IMR-90 (cell line): ENCODE measurements at regions not wholly inside any gene's neighbourhood (a gene's known extent, or its start where the extent isn't known, plus 50 kb on each side); places are given as distances from the start of the nearest gene placed in this dataset.

Source experiments
- ATAC-seq: fragments of 200-7000 bp; cut with Tn5 transposase; 2 replicates; pipeline ENCODE4 v1.9.1; 2020; ENCODE audit warnings: low read depth, mild to moderate bottlenecking, moderate library complexity
- BruUV-seq: library from RNA; stranded (reverse); fragments of 400-500 nt; replicated peaks from 2 replicates; lab custom pipeline; 2021; lab: Mats Ljungman, UMichigan
- CTCF ChIA-PET: fragments of 300-600 bp; formaldehyde crosslinking; extraction: SDS; loops from one replicate; lab custom pipeline; 2021; ENCODE audit warnings: antibody characterized with exemption; lab: Yijun Ruan, JAX
- POLR2A ChIA-PET: fragments of 300-600 bp; sonication (Branson Sonifier 250); formaldehyde crosslinking; loops from one replicate; lab custom pipeline; 2022; ENCODE audit warnings: antibody characterized with exemption; ENCODE audit not compliant: unreplicated experiment; lab: Charles Lee
- DNase-seq: peaks from one replicate; pipeline ENCODE4 v3.0.0; 2013
- H2AFZ ChIP-seq: replicated peaks from 2 replicates; pipeline ENCODE3; 2013; ENCODE audit warnings: low read length, mild to moderate bottlenecking; ENCODE audit not compliant: poor library complexity
- H2AK5ac ChIP-seq: 2 replicates; pipeline ENCODE4 v1.6.1; 2013; ENCODE audit warnings: low read depth, low read length, inconsistent platforms
- H2AK9ac ChIP-seq: replicated peaks from 2 replicates; pipeline ENCODE3; 2013; ENCODE audit warnings: mild to moderate bottlenecking, low read depth, low read length, moderate library complexity; ENCODE audit not compliant: poor library complexity
- H2BK120ac ChIP-seq: 2 replicates; pipeline ENCODE4 v1.6.1; 2013; ENCODE audit warnings: low read depth, low read length, inconsistent platforms
- H2BK15ac ChIP-seq: 3 replicates; pipeline ENCODE4 v1.6.1; 2013; ENCODE audit warnings: low read depth, low read length, inconsistent platforms
- H2BK20ac ChIP-seq: 2 replicates; pipeline ENCODE4 v1.6.1; 2013; ENCODE audit warnings: low read depth, mild to moderate bottlenecking, inconsistent platforms, low read length, moderate library complexity
- H2BK5ac ChIP-seq: 2 replicates; pipeline ENCODE4 v1.6.1; 2013; ENCODE audit warnings: mild to moderate bottlenecking, low read depth, low read length, inconsistent platforms; ENCODE audit not compliant: poor library complexity, severe bottlenecking
- H3K14ac ChIP-seq: replicated peaks from 2 replicates; pipeline ENCODE4 v1.6.1; 2013; ENCODE audit warnings: low read depth, low read length, inconsistent platforms
- H3K18ac ChIP-seq: 2 replicates; pipeline ENCODE4 v1.6.1; 2013; ENCODE audit warnings: low read depth, low read length, control low read depth
- H3K23ac ChIP-seq: 2 replicates; pipeline ENCODE4 v1.6.1; 2013; ENCODE audit warnings: low read depth, low read length, inconsistent platforms
- H3K27ac ChIP-seq: 2 replicates; pipeline ENCODE4 v1.5.1; 2013; ENCODE audit warnings: mild to moderate bottlenecking, control low read depth, low read length; ENCODE audit not compliant: insufficient read depth
- H3K27me3 ChIP-seq: 2 replicates; pipeline ENCODE4 v1.6.1; 2013; ENCODE audit warnings: low read length; ENCODE audit not compliant: control insufficient read depth, insufficient read depth
- H3K36me3 ChIP-seq: 2 replicates; pipeline ENCODE4 v1.6.1; 2013; ENCODE audit warnings: low read length, mixed read lengths; ENCODE audit not compliant: control insufficient read depth, insufficient read depth
- H3K4ac ChIP-seq: 2 replicates; pipeline ENCODE4 v1.6.1; 2013; ENCODE audit warnings: low read depth, low read length, inconsistent platforms
- H3K4me1 ChIP-seq: 2 replicates; pipeline ENCODE4 v1.6.1; 2013; ENCODE audit warnings: low read length, mixed read lengths; ENCODE audit not compliant: control insufficient read depth, insufficient read depth
- H3K4me2 ChIP-seq: 2 replicates; pipeline ENCODE4 v1.6.1; 2013; ENCODE audit warnings: low read depth, mild to moderate bottlenecking, control low read depth, low read length, moderate library complexity
- H3K4me3 ChIP-seq: 2 replicates; pipeline ENCODE4 v1.5.1; 2013; ENCODE audit warnings: low read depth, mild to moderate bottlenecking, control low read depth, low read length, moderate library complexity; ENCODE audit not compliant: insufficient read depth
- H3K56ac ChIP-seq: 2 replicates; pipeline ENCODE4 v1.6.1; 2013; ENCODE audit warnings: low read length, inconsistent platforms; ENCODE audit not compliant: insufficient read depth; ENCODE audit errors: extremely low read depth
- H3K79me1 ChIP-seq, 2 experiments: 2 replicates each; pipeline ENCODE4 v1.6.1; 2013; ENCODE audit warnings: low read length in 2 of 2, inconsistent platforms in 1 of 2, low read depth in 1 of 2
- H3K9ac ChIP-seq: 2 replicates; pipeline ENCODE4 v1.6.1; 2013; ENCODE audit warnings: low read depth, low read length, control low read depth
- H3K9me1 ChIP-seq: 2 replicates; pipeline ENCODE4 v1.6.1; 2013; ENCODE audit warnings: low read length, inconsistent platforms; ENCODE audit not compliant: insufficient read depth
- H3K9me3 ChIP-seq: 2 replicates; pipeline ENCODE4 v1.6.1; 2013; ENCODE audit warnings: low read length; ENCODE audit not compliant: control insufficient read depth, insufficient read depth
- H4K20me1 ChIP-seq: 2 replicates; pipeline ENCODE4 v1.6.1; 2013; ENCODE audit warnings: low read length, inconsistent platforms; ENCODE audit not compliant: insufficient read depth
- H4K5ac ChIP-seq: 2 replicates; pipeline ENCODE4 v1.6.1; 2013; ENCODE audit warnings: mild to moderate bottlenecking, low read depth, low read length, control low read depth
- H4K8ac ChIP-seq, 2 experiments: 2 replicates each; pipeline ENCODE4 v1.6.1; 2013; ENCODE audit warnings: low read depth in 2 of 2, low read length in 2 of 2, control low read depth in 1 of 2, inconsistent platforms in 1 of 2
- H4K91ac ChIP-seq: 2 replicates; pipeline ENCODE4 v1.6.1; 2013; ENCODE audit warnings: low read depth, low read length, inconsistent platforms; ENCODE audit not compliant: insufficient read depth
- CHD1 ChIP-seq: IDR thresholded peaks from 2 replicates; pipeline ENCODE4 v1.6.1; 2012; ENCODE audit warnings: low read depth, low read length, improper control_type of control experiment
- MAZ ChIP-seq: IDR thresholded peaks from 2 replicates; pipeline ENCODE4 v1.6.1; 2012; ENCODE audit warnings: low read depth, mild to moderate bottlenecking, low read length, improper control_type of control experiment, moderate library complexity, borderline replicate concordance
- NFE2L2 ChIP-seq: fragments of 150-350 bp; IDR thresholded peaks from 2 replicates; pipeline ENCODE4 v1.6.1; 2016; ENCODE audit warnings: low read depth, mild to moderate bottlenecking, low read length
- POLR2A ChIP-seq: IDR thresholded peaks from 2 replicates; pipeline ENCODE4 v1.6.1; 2012; ENCODE audit warnings: mild to moderate bottlenecking, low read depth, low read length
- WGBS, 2 experiments: methylation state at CpG; one replicate each; pipeline versions ENCODE4 v1.1.5 to v1.1.7; 2013; ENCODE audit warnings: missing lambda C conversion rate in 2 of 2; ENCODE audit not compliant: insufficient read length in 1 of 2; ENCODE audit errors: extremely low coverage in 2 of 2; 5-methylcytosine and 5-hydroxymethylcytosine counted together
- dilution Hi-C: fragments of 300-500 bp; cut with HindIII; formaldehyde crosslinking; loops from one replicate; pipeline ENCODE4 v1.14.3; 2018; ENCODE audit warnings: low sequenced_read_pairs; ENCODE audit not compliant: unreplicated experiment
- in situ Hi-C: fragments of 300-500 bp; cut with MboI; formaldehyde crosslinking; loops from 3 replicates; pipeline ENCODE4 v1.14.3; 2019; ENCODE audit warnings: low sequenced_read_pairs, inconsistent platforms, mixed read lengths
- intact Hi-C: fragments of 100-400 bp; cut with micrococcal nuclease; formaldehyde crosslinking; loops from 2 replicates; pipeline ENCODE4 v1.10.0; 2022
- TF ChIP-seq, protein P1 (sequence below): conservative IDR thresholded peaks from 2 replicates; pipeline ENCODE4 v1.5.1; 2012; ENCODE audit warnings: mild to moderate bottlenecking, low read depth, low read length, improper control_type of control experiment
- TF ChIP-seq, protein P2 (sequence below): fragments of 150-350 bp; IDR thresholded peaks from 2 replicates; pipeline ENCODE4 v1.6.1; 2016; ENCODE audit warnings: low read depth, mild to moderate bottlenecking, low read length, moderate library complexity, borderline replicate concordance

DNA sequence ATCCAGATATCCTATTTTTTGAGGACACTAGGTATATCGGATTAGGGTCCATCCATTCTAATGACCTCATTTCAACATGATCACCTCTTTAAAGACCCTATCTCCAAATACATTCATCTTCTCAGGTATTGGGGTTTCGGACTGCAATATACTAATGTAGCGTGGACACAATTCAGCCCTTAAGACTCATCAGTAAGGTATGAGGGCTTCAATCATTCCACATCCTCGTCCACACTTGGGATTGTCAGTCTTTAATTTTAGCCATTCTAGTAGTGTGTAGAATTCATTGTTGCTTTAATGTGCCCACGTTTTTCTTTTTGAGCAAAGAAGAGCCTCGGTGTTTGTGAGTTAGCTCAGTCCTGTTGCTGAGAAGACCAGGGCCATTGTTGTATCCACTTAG is 177.0 kb upstream of the TBX3 start:
- dilution Hi-C loops, result no loop called here
- H4K91ac ChIP-seq, result no peak overlapping the region
- CTCF ChIA-PET, result no interaction called here
- H3K27me3 ChIP-seq, result no peaks in the 10 kb centered on the region
- no peak overlapping the region for H3K27ac ChIP-seq
- H2AK9ac ChIP-seq, result no peak overlapping the region
- H4K20me1 ChIP-seq, result no peaks in the 10 kb centered on the region
- H3K4me3 ChIP-seq, result no peak overlapping the region
- H3K14ac ChIP-seq, result no peak overlapping the region
- BruUV-seq, result no TSS peak
- H3K79me1 ChIP-seq, result no peaks in the 10 kb centered on the region
- H3K9me1 ChIP-seq, result no peaks in the 10 kb centered on the region
- ATAC-seq, result no peak
- no peak overlapping the region for H2BK20ac ChIP-seq
- H3K4me2 ChIP-seq, result no peak overlapping the region
- TF ChIP-seq NFE2L2 (no peak), POLR2A (no peak), MAZ (no peak), CHD1 (no peak)
- TF ChIP-seq, protein P1, sequence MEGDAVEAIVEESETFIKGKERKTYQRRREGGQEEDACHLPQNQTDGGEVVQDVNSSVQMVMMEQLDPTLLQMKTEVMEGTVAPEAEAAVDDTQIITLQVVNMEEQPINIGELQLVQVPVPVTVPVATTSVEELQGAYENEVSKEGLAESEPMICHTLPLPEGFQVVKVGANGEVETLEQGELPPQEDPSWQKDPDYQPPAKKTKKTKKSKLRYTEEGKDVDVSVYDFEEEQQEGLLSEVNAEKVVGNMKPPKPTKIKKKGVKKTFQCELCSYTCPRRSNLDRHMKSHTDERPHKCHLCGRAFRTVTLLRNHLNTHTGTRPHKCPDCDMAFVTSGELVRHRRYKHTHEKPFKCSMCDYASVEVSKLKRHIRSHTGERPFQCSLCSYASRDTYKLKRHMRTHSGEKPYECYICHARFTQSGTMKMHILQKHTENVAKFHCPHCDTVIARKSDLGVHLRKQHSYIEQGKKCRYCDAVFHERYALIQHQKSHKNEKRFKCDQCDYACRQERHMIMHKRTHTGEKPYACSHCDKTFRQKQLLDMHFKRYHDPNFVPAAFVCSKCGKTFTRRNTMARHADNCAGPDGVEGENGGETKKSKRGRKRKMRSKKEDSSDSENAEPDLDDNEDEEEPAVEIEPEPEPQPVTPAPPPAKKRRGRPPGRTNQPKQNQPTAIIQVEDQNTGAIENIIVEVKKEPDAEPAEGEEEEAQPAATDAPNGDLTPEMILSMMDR, result no peak
- TF ChIP-seq, protein P2, sequence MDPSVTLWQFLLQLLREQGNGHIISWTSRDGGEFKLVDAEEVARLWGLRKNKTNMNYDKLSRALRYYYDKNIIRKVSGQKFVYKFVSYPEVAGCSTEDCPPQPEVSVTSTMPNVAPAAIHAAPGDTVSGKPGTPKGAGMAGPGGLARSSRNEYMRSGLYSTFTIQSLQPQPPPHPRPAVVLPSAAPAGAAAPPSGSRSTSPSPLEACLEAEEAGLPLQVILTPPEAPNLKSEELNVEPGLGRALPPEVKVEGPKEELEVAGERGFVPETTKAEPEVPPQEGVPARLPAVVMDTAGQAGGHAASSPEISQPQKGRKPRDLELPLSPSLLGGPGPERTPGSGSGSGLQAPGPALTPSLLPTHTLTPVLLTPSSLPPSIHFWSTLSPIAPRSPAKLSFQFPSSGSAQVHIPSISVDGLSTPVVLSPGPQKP, result no peak
- H2BK15ac ChIP-seq, result no peak overlapping the region; the same call in 2 of the 3 replicates
- H4K5ac ChIP-seq, result no peak overlapping the region
- no peaks in the 10 kb centered on the region; the same call in 1 of the 2 replicates for H3K9me3 ChIP-seq
- no peaks in the 10 kb centered on the region for H3K36me3 ChIP-seq
- in situ Hi-C loops, result no loop called here
- H3K9ac ChIP-seq, result no peak overlapping the region
- WGBS, 2 experiments, result 100% methylated on average over 1 of the region's 6 CpGs; no CpG with 5 or more reads in 1 of the 2 experiments
- no peak overlapping the region for H2AK5ac ChIP-seq
- no peaks in the 10 kb centered on the region for H3K4me1 ChIP-seq
- no peak overlapping the region for H2BK120ac ChIP-seq
- H3K56ac ChIP-seq, result no peak overlapping the region
- intact Hi-C loops, result no loop called here
- H3K18ac ChIP-seq, result no peak overlapping the region
- DNase-seq, result no peak
- no peak overlapping the region for H4K8ac ChIP-seq
- no peak overlapping the region for H3K23ac ChIP-seq
- no peak overlapping the region for H2BK5ac ChIP-seq
- no peak overlapping the region for H3K4ac ChIP-seq
- no peak overlapping the region for H2AFZ ChIP-seq
- POLR2A ChIA-PET, result no interaction called here
